C4-2B (cell line): ENCODE measurements at regions not wholly inside any gene's neighbourhood (a gene's known extent, or its start where the extent isn't known, plus 50 kb on each side); places are given as distances from the start of the nearest gene placed in this dataset.

Source experiments
- H3K27ac ChIP-seq: fragments of 450-650 bp; 2 replicates; pipeline ENCODE4 v1.5.1; 2017
- ZFX ChIP-seq: fragments of 450-650 bp; IDR thresholded peaks from 2 replicates; pipeline ENCODE4 v1.6.1; 2017
- TF ChIP-seq, protein P1 (sequence below): fragments of 450-650 bp; conservative IDR thresholded peaks from 2 replicates; pipeline ENCODE4 v1.5.1; 2017; ENCODE audit warnings: mild to moderate bottlenecking

DNA sequence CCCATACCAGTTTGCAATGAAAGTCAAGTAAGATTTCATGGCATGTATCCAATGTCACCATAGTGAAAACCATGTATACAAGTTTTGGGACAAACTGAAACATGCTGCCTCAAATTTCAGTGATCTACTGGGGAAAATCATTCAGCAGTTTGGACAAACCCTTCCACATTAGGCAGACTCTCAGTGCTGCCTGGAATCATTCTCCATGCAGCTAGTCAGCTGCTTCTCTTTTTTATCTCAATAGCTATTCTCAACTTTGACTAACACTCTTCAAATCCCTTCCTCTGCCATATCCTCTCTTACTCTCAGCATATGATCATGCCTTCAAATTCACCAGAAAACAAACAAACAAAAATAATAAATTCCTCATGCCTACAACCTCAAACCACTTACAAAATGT, 323.3 kb downstream of the MAN2A1 start:
- no peak overlapping the region for H3K27ac ChIP-seq
- no peak for TF ChIP-seq ZFX
- TF ChIP-seq, protein P1, sequence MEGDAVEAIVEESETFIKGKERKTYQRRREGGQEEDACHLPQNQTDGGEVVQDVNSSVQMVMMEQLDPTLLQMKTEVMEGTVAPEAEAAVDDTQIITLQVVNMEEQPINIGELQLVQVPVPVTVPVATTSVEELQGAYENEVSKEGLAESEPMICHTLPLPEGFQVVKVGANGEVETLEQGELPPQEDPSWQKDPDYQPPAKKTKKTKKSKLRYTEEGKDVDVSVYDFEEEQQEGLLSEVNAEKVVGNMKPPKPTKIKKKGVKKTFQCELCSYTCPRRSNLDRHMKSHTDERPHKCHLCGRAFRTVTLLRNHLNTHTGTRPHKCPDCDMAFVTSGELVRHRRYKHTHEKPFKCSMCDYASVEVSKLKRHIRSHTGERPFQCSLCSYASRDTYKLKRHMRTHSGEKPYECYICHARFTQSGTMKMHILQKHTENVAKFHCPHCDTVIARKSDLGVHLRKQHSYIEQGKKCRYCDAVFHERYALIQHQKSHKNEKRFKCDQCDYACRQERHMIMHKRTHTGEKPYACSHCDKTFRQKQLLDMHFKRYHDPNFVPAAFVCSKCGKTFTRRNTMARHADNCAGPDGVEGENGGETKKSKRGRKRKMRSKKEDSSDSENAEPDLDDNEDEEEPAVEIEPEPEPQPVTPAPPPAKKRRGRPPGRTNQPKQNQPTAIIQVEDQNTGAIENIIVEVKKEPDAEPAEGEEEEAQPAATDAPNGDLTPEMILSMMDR, result no peak

DNA sequence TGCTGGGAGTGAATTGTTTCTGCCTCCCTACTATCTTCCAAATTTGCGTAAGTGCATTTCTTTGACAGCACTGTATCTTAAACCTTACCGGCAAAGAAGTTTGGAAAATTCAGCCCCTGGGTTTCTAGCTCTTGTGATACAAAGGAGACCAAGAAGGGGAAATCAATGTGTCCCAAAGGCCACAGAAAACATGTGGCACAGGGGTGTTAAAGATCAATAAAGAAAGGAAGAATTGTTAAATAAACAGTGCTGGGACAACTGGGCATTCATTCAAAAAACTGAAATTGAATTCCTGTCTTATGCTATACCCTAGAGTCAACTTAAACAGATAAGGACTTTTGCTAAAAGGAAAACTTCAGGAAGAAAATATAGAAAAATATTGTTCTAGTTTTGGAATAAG, 328.1 kb downstream of the MAN2A1 start:
- H3K27ac ChIP-seq, result peak overlapping the region; percentile 28
- TF ChIP-seq, protein P1, result no peak
- TF ChIP-seq ZFX, result no peak

- peak overlapping the region; percentile 28 for H3K27ac ChIP-seq
- TF ChIP-seq, protein P1, result no peak
- TF ChIP-seq ZFX, result no peak
Measured at GRCh38 chr5:110018509-110018908, 328.8 kb downstream of the MAN2A1 start.

- no peak overlapping the region for H3K27ac ChIP-seq
- TF ChIP-seq ZFX, result no peak
- TF ChIP-seq, protein P1, result no peak
Measured at GRCh38 chr5:110019119-110019518, 329.4 kb downstream of the MAN2A1 start.

GRCh38 chr5:110019780-110020179, 330.1 kb downstream of the MAN2A1 start:
- no peak for TF ChIP-seq ZFX
- TF ChIP-seq, protein P1, result no peak
- no peak overlapping the region for H3K27ac ChIP-seq

DNA sequence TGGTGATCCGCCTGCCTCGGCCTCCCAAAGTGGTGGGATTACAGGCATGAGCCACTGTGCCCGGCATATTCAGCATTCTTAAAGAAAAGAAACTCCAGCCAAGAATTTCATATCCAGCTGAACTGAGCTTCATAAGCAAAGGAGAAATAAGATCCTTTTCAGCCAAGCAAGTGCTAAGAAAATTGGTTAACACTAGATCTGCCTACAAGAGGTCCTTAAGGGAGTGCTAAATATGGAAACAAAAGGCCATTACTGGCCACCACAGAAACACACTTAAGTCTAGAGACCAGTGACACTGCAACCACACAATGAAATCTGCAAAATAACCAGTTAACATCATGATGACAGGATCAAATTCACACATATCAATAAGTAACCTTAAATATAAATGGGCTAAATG, 331.5 kb downstream of the MAN2A1 start:
- H3K27ac ChIP-seq, result no peak overlapping the region
- TF ChIP-seq ZFX, result no peak
- TF ChIP-seq, protein P1, result no peak

- TF ChIP-seq ZFX, result no peak
- TF ChIP-seq, protein P1, result no peak
- no peak overlapping the region for H3K27ac ChIP-seq
Measured at GRCh38 chr5:110025160-110025559, 335.4 kb downstream of the MAN2A1 start.
